CD4-positive, alpha-beta T cell (primary cell): ENCODE measurements at regions not wholly inside any gene's neighbourhood (a gene's known extent, or its start where the extent isn't known, plus 50 kb on each side); places are given as distances from the start of the nearest gene placed in this dataset.

Source experiments
- ATAC-seq: fragments of 200-7000 bp; cut with Tn5 transposase; one replicate; pipeline ENCODE4 v1.10.0; 2022; ENCODE audit warnings: mild to moderate bottlenecking; ENCODE audit not compliant: poor library complexity
- CTCF ChIA-PET: fragments of 350-600 bp; sonication (Branson Sonifier 250); formaldehyde crosslinking; loops from one replicate; lab custom pipeline; 2021; ENCODE audit warnings: antibody characterized with exemption, inconsistent platforms; lab: Charles Lee
- POLR2A ChIA-PET: fragments of 350-600 bp; sonication (Branson Sonifier 250); formaldehyde crosslinking; loops from one replicate; lab custom pipeline; 2021; ENCODE audit warnings: antibody characterized with exemption, inconsistent platforms; lab: Charles Lee
- DNase-seq, 14 experiments: peaks; one replicate each; pipeline ENCODE4 v3.0.0-alpha.2; 2013 to 2020; ENCODE audit warnings: mixed read lengths in 2 of 14
- H3K27ac ChIP-seq, 2 donors: one replicate each; pipeline versions ENCODE4 v1.5.1 to v1.7.0; 2013; ENCODE audit warnings: low read length in 2 of 2, low read depth in 1 of 2, mild to moderate bottlenecking in 1 of 2
- H3K27me3 ChIP-seq, 2 experiments: 1 replicate in 1 of 2; 2 replicates in 1 of 2; pipeline versions ENCODE4 v1.6.1 to v1.7.0; 2013; ENCODE audit warnings: low read length in 2 of 2, control low read depth in 1 of 2, mild to moderate bottlenecking in 1 of 2, moderate library complexity in 1 of 2; ENCODE audit not compliant: insufficient read depth in 2 of 2, control insufficient read depth in 1 of 2
- H3K36me3 ChIP-seq: one replicate; pipeline ENCODE4 v1.6.1; 2013; ENCODE audit warnings: low read length, control low read depth; ENCODE audit not compliant: insufficient read depth
- H3K4me1 ChIP-seq: one replicate; pipeline ENCODE4 v1.6.1; 2013; ENCODE audit warnings: low read length, control low read depth; ENCODE audit not compliant: insufficient read depth
- H3K4me3 ChIP-seq: one replicate; pipeline ENCODE4 v1.5.1; 2013; ENCODE audit warnings: mild to moderate bottlenecking, low read length, moderate library complexity
- H3K9me3 ChIP-seq, 2 experiments: 1 replicate in 1 of 2; 2 replicates in 1 of 2; pipeline versions ENCODE4 v1.6.1 to v1.7.0; 2013; ENCODE audit warnings: low read length in 2 of 2, mild to moderate bottlenecking in 2 of 2, control low read depth in 1 of 2, moderate library complexity in 1 of 2; ENCODE audit not compliant: control insufficient read depth in 1 of 2, insufficient read depth in 1 of 2
- H3K27ac Mint-ChIP-seq: one replicate; pipeline ENCODE4 v1.8.0; 2020; ENCODE audit warnings: mixed read lengths
- H3K27me3 Mint-ChIP-seq: one replicate; pipeline ENCODE4 v1.8.0; 2021; ENCODE audit warnings: mixed read lengths
- H3K36me3 Mint-ChIP-seq: one replicate; pipeline ENCODE4 v1.8.0; 2021; ENCODE audit warnings: low read depth, mixed read lengths
- H3K4me1 Mint-ChIP-seq: one replicate; pipeline ENCODE4 v1.8.0; 2021; ENCODE audit warnings: low read depth, mixed read lengths
- H3K4me3 Mint-ChIP-seq: one replicate; pipeline ENCODE4 v1.8.0; 2020; ENCODE audit warnings: mild to moderate bottlenecking, mixed read lengths
- H3K9me3 Mint-ChIP-seq: one replicate; pipeline ENCODE4 v1.8.0; 2020; ENCODE audit warnings: mixed read lengths
- CTCF ChIP-seq: fragments of 200-600 bp; IDR thresholded peaks from one replicate; pipeline ENCODE4 v1.8.0; 2022; ENCODE audit warnings: antibody characterized with exemption, mild to moderate bottlenecking
- intact Hi-C, 2 experiments: fragments of 100-400 bp; cut with DNase I in 1 of 2; cut with micrococcal nuclease in 1 of 2; formaldehyde crosslinking; loops; one replicate each; pipeline versions ENCODE4 v1.15.1 to v1.9.0; 2023 to 2025; cut with DNase I, micrococcal nuclease

- no peak for TF ChIP-seq CTCF
- peaks cover 0 to 14% of the 10 kb centered on the region in 2 experiments for H3K9me3 ChIP-seq
- no peak overlapping the region for H3K27ac Mint-ChIP-seq
- peaks cover 21% of the 10 kb centered on the region for H3K9me3 Mint-ChIP-seq
- ChIA-PET POLR2A (no interaction called here), CTCF (no interaction called here)
- H3K4me1 Mint-ChIP-seq = no peaks in the 10 kb centered on the region
- ATAC-seq (no peak), DNase-seq (no peak)
- H3K4me3 Mint-ChIP-seq = no peak overlapping the region
- no peaks in the 10 kb centered on the region for H3K36me3 Mint-ChIP-seq
- no peaks in the 10 kb centered on the region for H3K36me3 ChIP-seq
- no peaks in the 10 kb centered on the region for H3K4me1 ChIP-seq
- no peak overlapping the region for H3K27ac ChIP-seq
- no peak overlapping the region for H3K4me3 ChIP-seq
- H3K27me3 ChIP-seq = no peaks in the 10 kb centered on the region
- intact Hi-C loops = no loop called here
- H3K27me3 Mint-ChIP-seq = no peaks in the 10 kb centered on the region
Observed at GRCh38 chr2:188835006-188835405, 139.2 kb upstream of the COL3A1 start.

- CTCF ChIA-PET = no interaction called here
- H3K9me3 ChIP-seq = peaks cover 0 to 18% of the 10 kb centered on the region in 2 experiments
- intact Hi-C loops = no loop called here
- POLR2A ChIA-PET = no interaction called here
- no peaks in the 10 kb centered on the region for H3K4me1 ChIP-seq
- Mint-ChIP-seq H3K27ac (no peak overlapping the region), H3K4me1 (no peaks in the 10 kb centered on the region), H3K27me3 (no peaks in the 10 kb centered on the region), H3K4me3 (no peak overlapping the region), H3K36me3 (no peaks in the 10 kb centered on the region), H3K9me3 (peaks cover 18% of the 10 kb centered on the region)
- DNase-seq = no peak
- no peak overlapping the region for H3K27ac ChIP-seq
- no peak for ATAC-seq
- no peaks in the 10 kb centered on the region for H3K36me3 ChIP-seq
- no peaks in the 10 kb centered on the region for H3K27me3 ChIP-seq
- TF ChIP-seq CTCF = no peak
- H3K4me3 ChIP-seq = no peak overlapping the region
Observed at GRCh38 chr2:188835821-188836220, 138.4 kb upstream of the COL3A1 start.

- Histone ChIP-seq H3K27ac (no peak overlapping the region), H3K4me1 (no peaks in the 10 kb centered on the region), H3K9me3 (peaks cover 0 to 10% of the 10 kb centered on the region in 2 experiments), H3K36me3 (no peaks in the 10 kb centered on the region), H3K4me3 (no peak overlapping the region), H3K27me3 (no peaks in the 10 kb centered on the region)
- DNase-seq (no peak), ATAC-seq (no peak)
- Mint-ChIP-seq H3K4me1 (no peaks in the 10 kb centered on the region), H3K9me3 (peaks cover 6% of the 10 kb centered on the region), H3K27me3 (no peaks in the 10 kb centered on the region), H3K4me3 (no peak overlapping the region), H3K36me3 (no peaks in the 10 kb centered on the region), H3K27ac (no peak overlapping the region)
- no peak for TF ChIP-seq CTCF
- ChIA-PET POLR2A (interaction anchor here (0.7 kb wide), 1 partner anchor 17 kb away, joined by 3 read pairs; no protein-coding TSS in a partner anchor), CTCF (no interaction called here)
- intact Hi-C loops = no loop called here
Observed at GRCh38 chr2:188845692-188846091, 128.5 kb upstream of the COL3A1 start.
